Adrenal gland (tissue), 9 donors: ENCODE measurements at regions not wholly inside any gene's neighbourhood (a gene's known extent, or its start where the extent isn't known, plus 50 kb on each side); places are given as distances from the start of the nearest gene placed in this dataset.

Experiments
- DNase-seq, 7 donors: peaks; one replicate each; pipeline ENCODE4 v3.0.0-alpha.2; 2019 to 2020
- H3K27ac ChIP-seq, 5 donors: fragments of 200-600 bp; sonication (generic) in 4 of 5; 1 replicate in 3 of 5; 2 replicates in 2 of 5; pipeline versions ENCODE4 v1.5.1 to v1.8.0; 2016 to 2020; ENCODE audit warnings: mild to moderate bottlenecking in 1 of 5
- H3K27me3 ChIP-seq: fragments of 200-600 bp; 2 replicates; pipeline ENCODE4 v1.8.0; 2021
- H3K36me3 ChIP-seq, 2 donors: fragments of 200-600 bp; replicated peaks in 1 of 2; 1 replicate in 1 of 2; 2 replicates in 1 of 2; pipeline versions ENCODE4 v1.5.1 to v1.8.0; 2018 to 2022
- H3K4me1 ChIP-seq, 2 donors: fragments of 200-600 bp; replicated peaks in 1 of 2; 1 replicate in 1 of 2; 2 replicates in 1 of 2; pipeline versions ENCODE4 v1.5.1 to v1.8.0; 2018 to 2021
- H3K4me3 ChIP-seq, 4 donors: fragments of 200-600 bp; sonication (generic) in 3 of 4; one replicate each; pipeline ENCODE4 v1.5.1; 2016 to 2018
- H3K9me3 ChIP-seq, 3 donors: fragments of 200-600 bp; sonication (generic) in 1 of 3; replicated peaks in 1 of 3; 1 replicate in 2 of 3; 2 replicates in 1 of 3; pipeline versions ENCODE4 v1.5.1 to v1.8.0; 2016 to 2021
- POLR2A ChIP-seq, 2 donors: fragments of 450-650 bp; IDR thresholded peaks; one replicate each; pipeline ENCODE4 v1.6.1; 2017; ENCODE audit warnings: antibody characterized with exemption in 2 of 2, mild to moderate bottlenecking in 2 of 2, moderate library complexity in 1 of 2
- WGBS, 4 donors: extraction: QIAGEN DNeasy Blood & Tissue Kit in 2 of 4; methylation state at CpG; one replicate each; pipeline versions ENCODE4 v1.1.5 to v1.1.7; 2013 to 2017; 5-methylcytosine and 5-hydroxymethylcytosine counted together
- intact Hi-C, 2 donors: fragments of 100-400 bp; cut with DNase I; formaldehyde crosslinking; loops; one replicate each; pipeline versions ENCODE4 v1.14.1 to v1.15.0; 2022 to 2023
- TF ChIP-seq, protein P1 (sequence below), 6 experiments: fragments of 450-650 bp in 4 of 6; fragments of 200-600 bp in 2 of 6; sonication (generic) in 1 of 6; IDR thresholded peaks; 1 replicate in 5 of 6; 2 replicates in 1 of 6; pipeline versions ENCODE4 v1.5.1 to v1.8.0; 2016 to 2021; ENCODE audit warnings: antibody characterized with exemption in 6 of 6, mild to moderate bottlenecking in 2 of 6, moderate library complexity in 1 of 6
- donor health status: healthy with polysubstance abuse.
- donor health status: Bipolar disorder and iron deficiency.
- donor health status: DM: yes; HTN: yes; CAD: no.
- donor health status: DM: no; HTN: no; CAD: no.
- donor health status: DM: no; HTN: no; CAD: no.

GRCh38 chr1:106722466-106722865 lies 334.0 kb upstream of the PRMT6 start:
- no peak for DNase-seq
- Histone ChIP-seq H3K27ac (no peak overlapping the region), H3K36me3 (no peaks in the 10 kb centered on the region), H3K4me3 (no peak overlapping the region), H3K9me3 (no peaks in the 10 kb centered on the region), H3K4me1 (no peaks in the 10 kb centered on the region), H3K27me3 (no peaks in the 10 kb centered on the region)
- no peak for TF ChIP-seq POLR2A (IDR thresholded peaks at IDR 0.05)
- TF ChIP-seq, protein P1, sequence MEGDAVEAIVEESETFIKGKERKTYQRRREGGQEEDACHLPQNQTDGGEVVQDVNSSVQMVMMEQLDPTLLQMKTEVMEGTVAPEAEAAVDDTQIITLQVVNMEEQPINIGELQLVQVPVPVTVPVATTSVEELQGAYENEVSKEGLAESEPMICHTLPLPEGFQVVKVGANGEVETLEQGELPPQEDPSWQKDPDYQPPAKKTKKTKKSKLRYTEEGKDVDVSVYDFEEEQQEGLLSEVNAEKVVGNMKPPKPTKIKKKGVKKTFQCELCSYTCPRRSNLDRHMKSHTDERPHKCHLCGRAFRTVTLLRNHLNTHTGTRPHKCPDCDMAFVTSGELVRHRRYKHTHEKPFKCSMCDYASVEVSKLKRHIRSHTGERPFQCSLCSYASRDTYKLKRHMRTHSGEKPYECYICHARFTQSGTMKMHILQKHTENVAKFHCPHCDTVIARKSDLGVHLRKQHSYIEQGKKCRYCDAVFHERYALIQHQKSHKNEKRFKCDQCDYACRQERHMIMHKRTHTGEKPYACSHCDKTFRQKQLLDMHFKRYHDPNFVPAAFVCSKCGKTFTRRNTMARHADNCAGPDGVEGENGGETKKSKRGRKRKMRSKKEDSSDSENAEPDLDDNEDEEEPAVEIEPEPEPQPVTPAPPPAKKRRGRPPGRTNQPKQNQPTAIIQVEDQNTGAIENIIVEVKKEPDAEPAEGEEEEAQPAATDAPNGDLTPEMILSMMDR (IDR thresholded peaks at IDR 0.05) = no peak
- WGBS, 4 donors = 0 to 35% (median 0%) methylated on average over 1 of the region's 1 CpG
- intact Hi-C loops = no loop called here

GRCh38 chr1:106727171-106727570 lies 329.3 kb upstream of the PRMT6 start:
- H3K9me3 ChIP-seq = no peaks in the 10 kb centered on the region
- intact Hi-C loops = no loop called here
- H3K27me3 ChIP-seq = no peaks in the 10 kb centered on the region
- H3K4me3 ChIP-seq = no peak overlapping the region
- no peaks in the 10 kb centered on the region for H3K36me3 ChIP-seq
- WGBS, 4 donors = 13 to 23% (median 17%) methylated on average over 3 of the region's 3 CpGs
- no peaks in the 10 kb centered on the region for H3K4me1 ChIP-seq
- no peak overlapping the region for H3K27ac ChIP-seq
- TF ChIP-seq, protein P1 (IDR thresholded peaks at IDR 0.05) = no peak
- TF ChIP-seq POLR2A (IDR thresholded peaks at IDR 0.05) = no peak
- DNase-seq = no peak

GRCh38 chr1:106746448-106747085 lies 309.9 kb upstream of the PRMT6 start:
- Histone ChIP-seq H3K36me3 (no peaks in the 10 kb centered on the region), H3K4me3 (no peak overlapping the region), H3K4me1 (no peaks in the 10 kb centered on the region), H3K27ac (no peak overlapping the region), H3K27me3 (no peaks in the 10 kb centered on the region), H3K9me3 (peaks cover 0 to 9% (median 0%) of the 10 kb centered on the region in 3 donors)
- WGBS, 4 donors = 20 to 27% (median 24%) methylated on average over 2 of the region's 2 CpGs
- TF ChIP-seq POLR2A (IDR thresholded peaks at IDR 0.05) = no peak
- TF ChIP-seq, protein P1 (IDR thresholded peaks at IDR 0.05) = no peak
- intact Hi-C loops = no loop called here
- DNase-seq = no peak

GRCh38 chr1:106747232-106747631 lies 309.2 kb upstream of the PRMT6 start:
- no peak for DNase-seq
- no peaks in the 10 kb centered on the region for H3K4me1 ChIP-seq
- H3K36me3 ChIP-seq = no peaks in the 10 kb centered on the region
- WGBS, 4 donors = 61 to 67% (median 62%) methylated on average over 3 of the region's 3 CpGs
- intact Hi-C loops = no loop called here
- TF ChIP-seq POLR2A (IDR thresholded peaks at IDR 0.05) = no peak
- TF ChIP-seq, protein P1 (IDR thresholded peaks at IDR 0.05) = no peak
- H3K27ac ChIP-seq = no peak overlapping the region
- no peaks in the 10 kb centered on the region for H3K27me3 ChIP-seq
- H3K9me3 ChIP-seq = peaks cover 0 to 9% (median 0%) of the 10 kb centered on the region in 3 donors
- H3K4me3 ChIP-seq = no peak overlapping the region
